Stimulated activated CD8-positive, alpha-beta memory T cell treated with anti-CD3 and anti-CD28 coated beads, Interleukin-12 subunit alpha, Interleukin-12 subunit beta, amount 100 ng/mL, for 24 hours (primary cell): ENCODE measurements at regions not wholly inside any gene's neighbourhood (a gene's known extent, or its start where the extent isn't known, plus 50 kb on each side); places are given as distances from the start of the nearest gene placed in this dataset.
"Not testable (repeated sequence)": the region's sequence is repeated elsewhere in the genome, so short reads cannot be mapped to it uniquely, and the experiment has no call there.

ENCODE experiments used
- DNase-seq: peaks from one replicate; pipeline ENCODE4 v3.0.0-alpha.2; 2020; ENCODE audit errors: extremely low read depth

DNA sequence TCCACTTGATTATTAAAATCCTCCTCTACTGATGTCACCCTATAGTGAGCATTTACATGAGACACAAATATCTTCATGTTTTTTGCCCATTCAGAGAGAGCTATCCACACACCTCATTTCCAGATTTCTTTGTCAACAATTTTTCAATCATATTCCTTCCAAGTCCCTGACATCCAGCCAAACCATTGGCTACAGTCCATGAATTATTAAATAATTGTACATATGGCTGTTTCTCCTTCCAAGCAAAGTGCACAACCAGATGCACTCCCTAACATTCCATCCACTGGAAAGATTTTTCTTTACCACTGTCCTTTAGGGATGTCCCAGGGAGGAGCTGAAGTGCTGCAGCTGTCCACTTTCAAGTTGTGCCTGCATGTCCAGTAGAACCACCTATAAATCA is 328.0 kb upstream of the MDFIC2 start:
- no peak for DNase-seq

DNA sequence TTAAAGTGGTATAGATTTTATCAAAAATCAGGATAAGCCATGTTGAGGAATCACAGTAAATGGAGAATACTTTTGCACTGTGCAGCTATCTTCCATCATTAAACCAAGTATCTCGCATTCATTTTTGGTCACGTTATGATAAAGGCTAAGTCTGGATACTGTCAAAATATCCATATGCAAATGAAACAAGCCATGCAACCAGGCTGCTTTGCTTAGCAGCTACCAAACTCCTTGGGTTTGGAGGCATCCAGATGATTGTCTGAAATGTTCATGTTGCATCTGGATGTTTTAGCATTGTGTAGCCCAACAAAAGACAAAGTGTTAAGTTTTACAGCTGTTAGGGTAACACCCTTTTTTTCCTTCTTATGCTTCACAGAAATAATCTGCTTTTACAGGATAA is 322.9 kb upstream of the MDFIC2 start:
- DNase-seq, result no peak

DNA sequence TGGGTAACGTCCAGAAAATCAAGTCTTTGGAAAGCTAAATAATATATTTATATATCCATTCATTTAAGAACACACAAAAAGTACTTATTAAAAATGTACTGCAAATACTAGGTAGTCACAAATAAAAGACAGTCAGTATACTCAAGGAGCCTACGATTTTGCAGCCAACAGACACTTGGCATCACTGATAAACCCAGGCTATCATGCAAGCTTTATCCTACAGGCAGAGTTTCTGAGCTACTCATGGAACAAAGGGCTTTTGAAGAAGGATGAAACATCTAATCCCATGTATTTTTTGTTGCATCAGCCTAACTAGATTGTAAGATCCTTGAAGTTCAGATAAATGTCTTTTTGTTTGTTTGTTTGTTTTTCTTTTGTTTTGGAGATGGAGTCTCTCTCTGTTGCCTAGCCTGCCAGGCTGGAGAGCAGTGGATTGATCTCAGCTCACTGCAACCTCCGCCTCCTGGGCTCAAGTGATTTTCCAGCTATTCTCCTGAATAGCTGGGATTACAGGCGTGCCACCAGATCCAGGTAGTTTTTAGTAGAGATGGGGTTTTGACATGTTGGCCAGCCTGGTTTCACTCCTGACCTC is 319.4 kb upstream of the MDFIC2 start:
- no peak for DNase-seq

DNA sequence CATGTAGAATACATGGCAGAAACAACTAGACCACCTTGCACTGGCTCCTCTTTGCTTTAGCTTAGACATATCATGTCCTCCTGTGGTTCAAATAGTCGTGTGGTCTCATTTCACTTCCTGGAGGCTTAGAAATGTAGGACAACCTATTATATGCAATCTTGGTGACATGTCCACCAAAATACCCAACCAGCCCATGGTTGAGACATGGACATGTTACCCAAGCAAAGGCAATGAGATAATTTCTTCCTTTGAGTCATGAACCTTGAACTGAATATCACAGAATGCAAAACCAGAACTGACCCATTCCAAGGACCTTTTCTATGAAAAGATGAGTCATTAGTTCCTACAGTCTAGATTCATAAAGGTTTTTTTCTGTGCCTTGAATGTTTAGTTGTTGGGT is 309.0 kb upstream of the MDFIC2 start:
- DNase-seq, result no peak

DNA sequence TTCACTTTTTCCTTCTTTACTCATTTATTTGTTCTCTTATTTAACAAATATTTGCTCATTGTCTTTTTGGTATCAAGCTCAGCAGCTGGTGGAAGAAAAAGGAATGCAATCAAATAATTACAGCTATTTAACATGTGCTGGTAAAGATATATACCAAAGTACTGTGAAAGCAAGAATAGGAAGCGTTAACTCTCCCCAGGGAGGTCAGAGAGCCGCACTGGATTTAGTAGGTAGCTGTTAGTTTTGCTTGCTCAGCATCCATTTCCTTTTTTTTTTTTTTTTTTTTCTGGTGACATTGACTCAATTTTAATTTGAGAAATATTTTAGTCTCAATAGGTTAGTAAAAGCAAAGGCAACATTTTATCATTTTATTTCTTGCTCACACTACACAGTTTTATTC is 308.5 kb upstream of the MDFIC2 start:
- no peak for DNase-seq

DNA sequence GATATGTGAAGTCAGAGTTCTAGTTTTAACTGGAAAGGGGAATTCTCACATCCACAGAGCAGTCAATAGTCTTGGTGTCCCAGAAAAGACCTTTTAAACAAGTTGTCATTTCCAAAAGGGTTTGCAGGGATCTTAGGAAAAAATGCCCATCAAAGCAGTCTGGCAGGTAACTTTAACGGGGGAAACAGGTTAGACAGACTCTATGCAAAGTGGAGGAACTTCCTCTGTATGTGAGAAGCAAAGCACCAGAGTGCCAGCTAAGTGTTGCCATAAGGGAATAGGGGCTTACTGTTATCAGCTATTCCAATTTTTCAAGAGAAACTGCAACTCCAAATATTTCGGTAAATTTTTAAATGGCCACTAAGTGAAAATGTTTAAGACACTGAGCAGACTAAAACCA is 307.9 kb upstream of the MDFIC2 start:
- no peak for DNase-seq

DNA sequence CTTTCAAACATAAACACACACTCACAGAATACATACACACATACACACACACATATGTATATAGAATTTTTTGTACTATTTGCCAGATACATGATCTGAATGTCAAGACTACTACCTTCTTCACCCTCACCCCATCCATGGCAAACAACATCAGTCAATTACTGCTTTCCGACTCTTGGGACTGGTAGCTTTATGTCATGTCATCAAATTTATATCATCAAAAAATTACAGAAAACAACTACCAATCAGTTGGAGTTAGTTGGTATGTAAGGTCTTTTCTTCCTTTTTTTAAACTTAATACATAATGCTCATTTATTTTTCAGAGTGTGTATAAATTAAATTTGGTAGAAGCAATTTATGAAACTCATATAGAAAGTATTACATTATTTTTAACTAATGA is 305.7 kb upstream of the MDFIC2 start:
- DNase-seq, result no peak

DNA sequence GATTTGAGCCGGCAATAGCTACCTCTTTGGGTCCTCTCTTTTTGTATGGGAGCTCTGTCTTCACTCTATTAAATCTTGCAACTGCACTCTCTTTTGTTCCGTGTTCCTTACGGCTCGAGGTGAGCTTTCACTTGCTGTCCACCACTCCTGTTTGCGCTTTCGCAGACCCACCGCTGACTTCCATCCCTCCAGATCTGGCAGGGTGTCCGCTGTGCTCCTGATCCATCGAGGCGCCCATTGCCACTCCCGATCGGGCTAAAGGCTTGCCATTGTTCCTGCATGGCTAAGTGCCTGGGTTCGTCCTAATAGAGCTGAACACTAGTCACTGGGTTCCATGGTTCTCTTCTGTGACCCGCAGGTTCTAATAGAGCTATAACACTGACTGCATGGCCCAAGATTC is 304.9 kb upstream of the MDFIC2 start:
- DNase-seq, result not testable (repeated sequence)

DNA sequence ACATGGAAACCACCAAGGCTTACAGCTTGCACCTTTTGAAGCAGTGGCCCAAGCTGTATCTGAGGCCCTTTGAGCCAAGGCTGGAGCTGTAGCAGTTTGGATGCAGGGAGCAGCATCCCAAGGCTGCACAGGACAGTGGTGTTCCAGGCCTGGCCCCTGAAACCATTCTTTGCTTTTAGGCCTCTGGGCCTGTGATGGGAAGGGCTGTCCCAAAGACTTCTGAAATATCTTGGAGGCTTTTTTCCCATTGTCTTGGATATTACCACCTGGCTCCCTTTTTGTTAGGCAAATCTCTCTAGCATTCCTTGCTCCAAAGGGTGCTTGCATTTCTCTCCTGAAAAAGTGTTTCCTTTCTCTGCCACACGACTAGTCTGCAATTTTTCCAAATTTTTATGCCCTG is 302.8 kb upstream of the MDFIC2 start:
- DNase-seq, result no peak

DNA sequence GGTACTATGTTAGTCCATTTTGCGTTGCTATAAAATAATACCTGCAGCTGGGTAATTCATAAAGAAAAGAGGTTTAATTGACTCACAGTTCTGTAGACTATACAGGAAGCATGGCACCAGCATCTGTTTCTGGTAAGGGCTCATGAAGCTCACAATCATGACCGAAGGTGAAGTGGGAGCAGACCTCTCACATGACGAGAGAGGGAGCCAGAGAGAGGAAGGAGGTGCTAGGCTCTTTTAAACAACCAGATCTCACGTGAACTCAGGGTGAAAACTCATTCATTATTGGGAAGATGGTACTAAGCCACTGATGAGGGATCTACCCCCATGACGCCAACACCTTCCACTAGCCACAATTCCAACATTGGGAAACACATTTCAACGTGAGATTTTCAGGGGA is 301.7 kb upstream of the MDFIC2 start:
- no peak for DNase-seq

DNA sequence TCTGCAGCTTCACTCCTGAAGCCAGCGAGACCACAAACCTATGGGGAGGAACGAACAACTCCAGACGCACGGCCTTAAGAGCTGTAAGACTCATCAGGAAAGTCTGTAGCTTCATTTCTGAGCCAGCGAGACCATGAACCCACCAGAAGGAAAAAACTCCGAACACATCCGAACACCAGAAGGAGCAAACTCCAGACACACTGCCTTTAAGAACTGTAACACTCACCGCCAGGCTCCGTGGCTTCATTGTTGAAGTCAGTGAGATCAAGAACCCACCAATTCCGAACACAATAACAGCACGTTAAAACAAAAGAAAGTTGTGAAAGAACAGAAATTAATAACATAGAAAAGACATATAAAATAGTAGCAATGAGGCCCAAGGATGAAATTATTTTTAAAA is 300.5 kb upstream of the MDFIC2 start:
- no peak for DNase-seq

DNA sequence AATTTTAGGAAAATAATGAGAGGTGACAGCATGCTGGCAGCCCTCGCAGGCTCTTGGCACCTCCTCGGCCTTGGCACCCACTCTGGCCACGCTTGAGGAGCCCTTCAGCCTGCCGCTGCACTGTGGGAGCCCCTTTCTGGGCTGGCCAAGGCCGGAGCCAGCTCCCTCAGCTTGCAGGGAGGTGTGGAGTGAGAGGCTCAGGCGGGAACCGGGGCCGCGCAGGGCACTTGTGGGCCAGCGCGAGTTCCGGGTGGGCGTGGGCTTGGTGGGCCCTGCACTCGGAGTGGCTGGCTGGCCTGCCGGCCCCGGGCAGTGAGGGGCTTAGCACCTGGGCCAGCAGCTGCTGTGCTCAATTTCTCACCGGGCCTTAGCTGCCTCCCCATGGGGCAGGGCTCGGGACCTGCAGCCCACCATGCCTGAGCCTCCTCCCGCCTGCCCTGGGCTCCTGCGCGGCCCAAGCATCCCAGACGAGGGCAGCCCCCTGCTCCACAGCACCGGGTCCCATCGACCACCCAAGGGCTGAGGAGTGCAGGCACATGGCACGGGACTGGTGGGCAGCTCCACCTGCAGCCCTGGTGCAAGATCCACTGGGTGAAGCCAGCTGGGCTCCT is 299.3 kb upstream of the MDFIC2 start:
- DNase-seq, result not testable (repeated sequence)

DNA sequence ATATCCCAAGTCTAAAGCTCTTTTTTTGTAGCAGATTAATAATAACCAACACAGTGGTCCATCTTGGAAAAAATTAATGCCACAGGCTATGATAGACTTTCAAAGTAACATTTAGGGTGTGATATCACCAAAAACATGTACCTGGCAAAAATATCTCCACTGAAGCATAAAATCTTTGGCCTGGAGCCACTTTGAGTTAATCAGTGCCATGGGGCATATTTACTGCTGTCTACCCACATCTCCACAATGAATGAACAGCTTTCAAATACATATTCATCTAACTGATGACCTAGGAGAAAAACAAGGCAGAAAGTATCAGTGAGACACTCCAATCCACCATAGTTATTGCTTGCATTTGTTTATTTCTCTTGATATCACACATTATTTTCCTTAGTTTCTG is 296.0 kb upstream of the MDFIC2 start:
- DNase-seq, result no peak

DNA sequence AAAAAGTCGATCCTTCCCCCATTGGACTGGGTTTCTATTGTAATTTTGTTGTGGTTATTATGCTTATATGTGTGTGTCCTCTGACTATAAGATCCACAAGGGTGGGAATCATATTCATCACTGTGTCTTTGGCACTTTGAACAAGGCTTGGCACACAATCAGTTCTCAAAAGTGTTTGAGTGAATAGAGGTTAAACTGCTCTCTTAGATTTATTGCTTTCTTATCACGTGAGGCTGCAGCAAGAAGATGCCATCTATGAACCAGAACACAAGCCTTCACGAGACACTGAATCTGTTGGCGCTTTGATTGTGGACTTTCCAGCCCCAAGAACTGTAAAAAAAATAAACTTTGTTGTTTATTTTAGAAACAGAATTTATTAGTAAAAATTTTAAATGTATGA is 295.0 kb upstream of the MDFIC2 start:
- DNase-seq, result no peak

DNA sequence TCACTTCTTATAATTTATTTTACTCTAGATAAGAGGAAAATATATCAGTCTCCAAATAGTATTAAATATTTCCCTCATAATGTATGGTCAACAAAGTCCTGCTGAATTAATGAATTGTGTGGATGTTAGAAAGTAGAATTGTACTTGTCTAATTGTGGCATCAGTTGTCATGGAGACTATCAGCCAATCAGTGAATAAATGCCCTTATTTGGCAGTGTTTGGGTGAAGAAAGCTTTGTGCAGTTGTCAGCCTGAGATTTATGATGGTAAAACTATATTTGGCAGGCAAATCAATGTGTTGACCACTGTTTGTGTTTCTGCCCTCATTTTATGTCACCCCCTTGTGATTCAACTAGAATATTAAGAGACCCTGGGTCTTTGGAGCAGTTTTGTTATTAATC is 293.6 kb upstream of the MDFIC2 start:
- no peak for DNase-seq

DNA sequence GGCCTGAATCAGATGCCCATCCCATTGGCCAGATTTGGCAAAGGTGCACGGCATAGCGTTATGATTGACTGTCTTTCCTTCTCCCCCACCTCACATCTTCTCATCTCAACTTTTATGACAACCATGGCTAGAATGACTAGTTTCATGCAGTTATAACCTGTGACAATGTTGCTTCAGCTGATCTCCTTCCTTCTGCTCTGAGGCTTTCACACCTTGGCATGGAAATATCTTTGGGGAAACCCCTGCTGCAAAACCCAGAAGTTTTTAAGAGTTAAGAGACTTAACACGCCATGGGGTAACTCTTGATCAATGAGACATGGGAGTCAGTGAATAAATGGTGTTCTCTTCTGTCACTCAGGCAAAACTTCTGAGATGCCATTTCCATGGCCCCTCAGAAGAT is 290.7 kb upstream of the MDFIC2 start:
- DNase-seq, result no peak

DNA sequence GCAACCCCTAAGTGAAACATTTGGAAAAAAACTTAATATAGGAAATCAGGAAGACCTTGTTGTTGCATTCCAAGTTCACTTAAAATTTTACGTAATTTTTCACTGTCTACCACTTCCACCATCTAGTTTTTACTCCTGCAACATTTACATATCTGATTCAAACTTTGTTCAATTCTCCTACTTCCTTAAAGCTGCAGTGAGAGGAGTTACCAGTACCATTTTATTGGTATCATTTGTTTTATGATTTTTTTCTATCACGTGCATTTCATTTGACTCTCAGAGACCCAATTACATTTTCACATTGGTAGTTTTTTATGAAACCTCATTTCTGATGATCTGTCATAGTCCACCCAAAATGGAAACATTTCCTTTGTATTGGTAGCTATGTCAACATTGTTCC is 284.9 kb upstream of the MDFIC2 start:
- no peak for DNase-seq

DNA sequence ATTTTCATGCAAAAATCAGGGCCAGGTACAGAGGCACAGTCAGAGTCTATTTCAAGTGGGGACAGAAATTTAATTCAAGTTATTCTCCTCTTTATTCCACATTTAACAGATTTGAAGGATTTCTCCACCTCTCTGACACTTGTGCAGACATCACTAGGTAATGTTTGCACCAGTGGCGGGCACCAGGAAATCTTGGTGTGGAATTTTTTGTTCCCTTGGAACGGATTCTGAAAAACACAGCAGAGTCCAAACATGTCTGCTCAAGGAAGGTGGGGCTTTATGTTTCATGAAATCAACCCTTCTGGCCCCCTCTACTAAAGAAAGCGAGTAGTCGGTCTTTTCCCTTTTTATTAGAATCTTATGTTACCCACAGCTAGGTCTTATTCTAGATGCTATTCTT is 271.2 kb upstream of the MDFIC2 start:
- no peak for DNase-seq

DNA sequence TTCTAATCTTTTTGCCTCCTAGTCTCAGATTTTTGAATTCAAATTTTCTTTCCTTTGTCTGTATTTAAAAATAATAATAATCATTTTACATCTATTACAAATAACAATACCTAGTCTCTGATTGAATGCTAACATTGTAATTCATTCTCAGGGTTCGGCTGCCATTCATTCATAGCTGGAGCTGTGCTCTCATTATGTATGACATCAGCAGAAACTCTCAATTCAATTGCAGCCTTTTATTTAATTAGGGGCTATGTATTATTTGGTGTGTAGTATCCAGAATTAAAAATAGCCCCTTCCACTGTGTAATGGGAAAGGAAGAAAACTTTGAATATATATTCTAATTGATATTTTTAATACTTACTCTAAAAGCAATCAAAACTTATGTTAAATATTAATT is 270.4 kb upstream of the MDFIC2 start:
- no peak for DNase-seq

DNA sequence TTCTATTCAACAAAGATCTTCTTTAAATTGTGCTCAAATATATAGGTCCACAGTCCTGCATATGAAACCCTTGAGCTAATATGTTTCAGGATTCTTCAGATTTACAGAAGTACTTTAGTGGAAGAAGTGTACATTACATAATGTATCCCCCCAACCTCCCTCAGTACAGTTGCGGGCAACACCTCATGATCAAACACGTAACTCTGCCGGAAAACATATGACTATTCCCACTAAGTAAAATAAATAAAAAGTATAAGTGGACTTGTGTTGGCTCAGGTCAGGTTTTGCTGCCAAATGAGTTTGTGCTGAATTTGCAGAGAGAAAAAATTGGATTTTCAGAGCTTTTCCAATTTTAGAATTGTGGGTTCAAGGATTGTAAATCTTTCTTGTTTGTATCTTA is 267.6 kb upstream of the MDFIC2 start:
- DNase-seq, result no peak

DNA sequence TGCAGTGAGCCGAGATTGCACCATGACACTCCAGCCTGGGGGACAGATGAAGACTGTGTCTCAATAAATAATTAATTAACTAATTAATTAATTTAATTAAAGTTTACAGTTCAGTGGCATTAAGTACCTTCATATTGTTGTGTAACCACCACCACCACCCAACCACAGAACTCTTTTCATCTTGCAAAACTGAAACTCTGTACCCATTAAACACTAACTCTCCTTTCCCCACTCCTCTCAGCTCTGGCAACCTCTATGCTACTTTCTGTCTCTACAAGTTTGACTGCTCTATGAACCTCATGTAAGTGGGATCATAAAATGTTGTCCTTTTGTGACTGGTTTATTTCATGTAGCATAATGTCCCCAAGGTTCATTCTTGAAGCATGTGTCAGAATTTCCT is 259.3 kb upstream of the MDFIC2 start:
- DNase-seq, result no peak

DNA sequence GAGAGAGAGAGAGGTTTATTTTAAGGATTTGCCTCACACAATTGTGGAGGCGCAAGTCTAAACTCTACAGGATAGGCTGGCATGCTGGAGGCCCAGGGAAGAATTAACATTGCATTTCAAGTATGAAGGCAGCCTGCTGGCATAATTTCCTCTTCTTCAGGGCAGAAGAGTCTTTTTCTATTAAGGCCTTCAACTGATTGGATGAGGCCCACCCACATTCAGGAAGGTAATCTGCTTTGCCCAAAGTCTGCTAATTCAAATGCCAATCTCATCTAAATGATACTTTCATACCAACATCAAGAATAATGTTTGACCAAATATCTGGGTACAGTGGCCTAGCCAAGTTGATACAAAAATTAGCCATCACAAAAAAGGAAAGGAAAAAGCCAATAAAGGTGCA is 258.1 kb upstream of the MDFIC2 start:
- no peak for DNase-seq

DNA sequence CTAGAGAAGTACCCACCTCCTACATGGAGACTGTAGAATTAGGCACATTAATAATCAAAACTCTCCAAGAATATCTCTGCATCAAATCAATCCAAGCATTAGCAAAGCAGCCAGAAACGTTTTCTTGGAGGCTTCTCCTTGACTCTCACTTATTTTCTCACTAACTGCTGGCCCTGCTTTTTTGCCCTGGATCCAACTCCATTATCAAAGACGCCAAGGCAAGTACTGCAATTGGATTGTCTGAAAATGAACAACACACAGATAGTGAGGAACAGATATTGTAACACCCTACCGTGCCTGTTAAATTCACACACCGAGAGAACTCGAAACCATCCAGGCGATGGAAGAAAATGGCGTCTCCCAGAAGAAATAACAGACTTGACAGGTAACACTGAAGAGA is 256.2 kb upstream of the MDFIC2 start:
- no peak for DNase-seq

DNA sequence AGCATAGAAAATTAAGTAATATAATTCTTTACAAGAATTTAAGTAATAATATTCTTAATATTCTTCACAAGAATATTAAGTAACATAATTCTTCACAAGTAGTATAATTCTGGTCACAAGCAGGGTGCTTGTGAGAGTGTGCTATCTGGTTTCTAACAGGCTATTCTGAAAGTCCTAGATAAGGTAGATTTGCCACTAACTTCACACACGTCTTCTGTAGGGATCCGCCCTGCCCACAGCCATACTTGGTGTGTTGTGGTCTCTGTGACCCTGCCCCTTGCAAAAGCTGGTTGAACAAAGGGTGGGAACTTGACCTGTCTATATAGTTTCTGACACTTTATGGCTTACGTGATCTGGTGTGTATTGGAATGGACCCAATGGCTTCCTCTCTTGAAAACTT is 253.4 kb upstream of the MDFIC2 start:
- DNase-seq, result no peak
